NCI-H2227 (cell line): ENCODE measurements at regions not wholly inside any gene's neighbourhood (a gene's known extent, or its start where the extent isn't known, plus 50 kb on each side); places are given as distances from the start of the nearest gene placed in this dataset.
A peak's percentile ranks its signal among the peaks of the same experiment; 100 is the strongest.
"Not testable (repeated sequence)": the region's sequence is repeated elsewhere in the genome, so short reads cannot be mapped to it uniquely, and the experiment has no call there.

Source experiments
- DNase-seq: peaks from one replicate; lab custom pipeline; 2025; ENCODE audit not compliant: unreplicated experiment; lab: John Stamatoyannopoulos, UW

DNA sequence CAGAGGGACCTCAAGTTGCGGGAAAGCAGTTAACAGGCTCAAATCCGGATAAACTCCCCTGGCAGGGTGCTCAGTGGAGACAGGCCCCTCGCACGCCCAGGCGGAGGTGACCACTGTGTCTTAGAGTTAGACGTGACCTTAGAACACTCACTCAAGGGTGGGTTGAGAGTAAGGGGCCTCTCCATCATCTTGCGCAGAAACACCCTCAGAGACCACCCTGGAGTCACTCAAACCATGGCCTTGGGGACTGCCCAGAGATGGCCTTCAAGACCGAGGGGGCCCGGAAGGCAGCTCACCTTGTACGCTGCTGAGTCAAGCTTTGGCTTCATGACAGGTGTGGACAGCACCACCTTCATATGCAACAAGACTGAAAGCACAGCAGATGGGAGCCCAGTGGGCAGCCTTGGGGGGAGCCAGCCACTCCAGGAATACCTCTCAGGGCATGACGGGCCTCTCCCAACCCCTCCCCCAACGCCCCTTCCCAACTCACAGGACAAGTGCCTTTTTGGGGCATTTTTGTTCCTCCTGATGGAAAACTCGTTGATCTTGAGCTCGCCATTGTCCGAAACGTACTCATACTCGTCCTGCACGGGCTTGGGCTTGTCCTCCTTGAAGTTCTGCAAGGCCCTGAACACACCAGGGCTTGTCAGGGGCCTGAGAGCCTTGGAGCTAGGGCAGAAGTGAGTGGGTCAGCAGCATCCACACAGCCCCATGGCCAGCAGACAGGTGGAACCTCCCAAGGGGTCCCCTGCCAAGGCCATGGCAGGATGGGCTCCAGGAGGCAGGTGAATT lies 229.2 kb downstream of the TUBA3C start:
- no peak for DNase-seq

DNA sequence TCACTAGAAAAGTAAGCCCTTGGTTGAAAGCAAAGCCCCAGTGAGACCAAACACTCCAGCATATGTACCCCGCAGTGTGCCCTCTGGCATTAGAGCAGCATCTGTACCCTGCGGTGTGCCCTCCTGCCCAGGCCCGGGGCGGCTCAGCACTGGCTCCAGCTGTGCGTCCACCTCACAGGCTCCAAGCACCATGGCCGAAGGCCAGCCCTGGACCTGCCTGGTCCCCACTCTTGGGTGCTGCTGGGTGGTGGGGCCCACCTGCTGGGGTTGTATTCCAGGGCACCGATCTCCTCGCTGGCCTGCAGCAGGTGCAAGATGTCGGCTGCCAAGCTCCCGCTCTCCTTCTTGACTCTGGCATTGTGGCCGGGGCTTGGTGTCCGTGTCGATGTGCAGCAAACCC lies 230.2 kb downstream of the TUBA3C start:
- no peak for DNase-seq

DNA sequence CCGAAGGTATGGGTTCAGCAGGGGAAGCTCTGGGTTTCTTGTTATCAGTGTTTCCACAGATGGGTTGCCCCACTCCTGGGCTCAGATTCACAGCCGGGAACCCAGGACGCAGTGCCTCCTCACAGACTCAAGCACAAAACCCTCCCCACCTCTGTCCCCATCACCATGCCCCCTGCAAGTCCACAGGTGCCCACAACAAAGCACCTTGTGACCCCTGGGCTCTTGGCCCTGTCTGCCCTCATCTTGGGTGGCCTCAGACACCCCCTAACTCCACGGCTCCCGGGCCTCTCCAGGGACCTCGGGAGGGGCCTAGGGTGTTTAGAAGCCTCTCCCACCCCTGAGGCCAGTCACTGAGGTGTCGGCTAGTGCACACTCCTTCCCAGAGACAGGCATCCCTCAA lies 231.7 kb downstream of the TUBA3C start:
- DNase-seq: no peak

DNA sequence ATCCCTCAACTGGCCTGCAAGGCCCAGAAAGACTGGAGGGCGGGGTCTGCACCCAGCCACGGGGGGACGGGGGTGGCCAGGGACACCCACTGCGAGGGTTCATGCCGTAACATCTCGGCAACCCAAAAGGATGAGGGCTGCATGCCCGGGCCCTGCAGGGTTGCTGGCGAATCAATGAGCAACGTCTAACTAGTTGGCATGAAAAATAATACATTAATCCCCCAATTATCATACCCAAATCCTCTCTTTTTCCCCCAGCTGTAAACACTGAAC lies 232.2 kb downstream of the TUBA3C start:
- DNase-seq: no peak

DNA sequence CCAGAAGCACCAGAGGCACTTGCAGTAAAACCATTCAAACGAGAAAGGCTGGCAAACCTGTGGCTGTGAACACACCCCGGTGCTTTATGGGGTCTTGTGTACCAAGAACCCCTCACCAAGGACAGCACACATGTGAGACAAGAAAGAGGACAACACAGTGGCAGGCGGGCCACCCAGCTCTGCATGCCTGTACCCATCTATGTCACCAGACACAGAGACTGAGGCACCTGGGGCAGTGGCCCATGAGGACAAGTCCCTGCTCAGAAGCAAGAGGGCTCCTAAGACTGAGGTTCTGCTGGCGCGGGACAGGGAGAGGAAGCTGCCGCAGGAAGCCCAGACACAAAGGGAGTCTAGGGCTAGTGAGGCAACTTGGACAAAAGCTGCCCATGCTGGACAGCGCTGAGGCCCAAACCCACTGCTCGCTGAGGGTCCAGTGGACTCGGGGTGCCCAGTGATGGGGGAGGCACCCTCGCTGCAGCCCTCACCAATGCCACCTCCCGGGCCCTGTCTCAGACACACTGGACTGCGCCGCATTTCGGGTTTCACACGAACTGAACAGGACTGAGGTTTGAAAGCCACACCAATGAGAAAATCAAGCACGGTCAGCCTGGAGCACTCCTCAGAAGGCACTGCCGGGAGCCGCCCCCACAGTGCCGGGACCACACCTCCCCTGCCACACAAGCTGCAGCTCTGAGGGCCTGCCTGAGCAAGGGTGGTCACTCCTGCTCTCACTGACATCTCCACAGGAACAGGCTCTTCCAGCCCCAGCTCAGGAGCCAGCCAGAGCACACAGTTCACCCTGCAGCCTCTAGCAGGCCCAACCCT lies 232.7 kb downstream of the TUBA3C start:
- DNase-seq: no peak

DNA sequence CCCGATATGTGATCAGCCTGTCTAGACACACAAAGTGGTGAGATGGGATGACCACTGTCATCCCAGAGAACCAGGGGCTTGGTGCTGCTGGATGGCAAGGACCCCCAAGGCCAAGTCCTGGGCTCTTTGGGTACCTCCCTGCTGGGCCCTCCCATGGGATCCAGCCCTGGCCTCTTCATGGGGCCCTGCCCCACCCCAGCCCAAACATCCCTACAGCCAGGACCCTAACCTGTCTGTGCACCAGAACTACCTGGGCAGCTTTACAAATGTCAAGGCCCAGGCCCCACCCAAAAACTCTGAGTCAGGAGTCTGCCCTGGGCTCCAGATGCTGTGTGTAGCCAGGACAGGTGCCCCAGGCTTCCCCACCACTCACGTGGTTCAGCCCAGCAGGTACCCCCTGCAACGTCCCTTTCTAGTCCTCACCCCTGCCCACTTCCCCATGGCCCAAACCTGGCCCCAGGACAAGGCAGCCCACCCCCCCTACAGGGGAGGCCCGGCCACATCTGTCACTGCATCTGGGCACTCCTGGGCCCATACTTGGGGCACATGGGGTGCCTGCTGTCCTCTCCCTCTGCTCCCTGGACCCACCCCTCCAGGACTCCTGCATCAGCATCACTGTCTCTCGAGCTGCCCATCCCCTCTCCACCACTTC lies 233.5 kb downstream of the TUBA3C start:
- DNase-seq: no peak

DNA sequence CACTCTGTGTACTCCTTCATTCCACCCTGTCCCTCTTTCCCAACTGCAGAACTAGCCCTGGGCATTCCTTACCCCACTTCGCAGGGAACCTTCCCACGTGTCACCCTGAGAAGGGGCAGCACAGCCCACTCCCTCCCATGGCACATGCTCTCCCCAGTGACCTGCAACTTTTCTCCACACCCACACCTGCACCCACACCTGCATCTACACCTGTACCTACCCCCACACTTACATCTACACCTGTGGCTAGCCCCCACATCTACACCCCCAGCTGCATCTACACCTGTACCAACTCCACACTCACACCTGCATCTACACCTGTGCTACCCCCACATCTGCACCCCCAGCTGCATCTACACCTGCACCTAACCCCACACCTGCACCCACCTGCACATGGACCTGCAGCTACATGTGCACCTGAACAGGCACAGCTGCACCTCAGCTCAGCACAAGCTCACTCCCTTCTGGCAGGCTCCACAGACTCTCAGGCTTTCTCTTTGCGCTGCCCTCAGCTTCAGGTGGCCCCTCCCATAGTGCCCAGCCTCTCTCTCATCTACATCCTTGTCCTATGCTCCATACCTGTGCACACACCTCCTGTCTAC lies 234.1 kb downstream of the TUBA3C start:
- no peak for DNase-seq

DNA sequence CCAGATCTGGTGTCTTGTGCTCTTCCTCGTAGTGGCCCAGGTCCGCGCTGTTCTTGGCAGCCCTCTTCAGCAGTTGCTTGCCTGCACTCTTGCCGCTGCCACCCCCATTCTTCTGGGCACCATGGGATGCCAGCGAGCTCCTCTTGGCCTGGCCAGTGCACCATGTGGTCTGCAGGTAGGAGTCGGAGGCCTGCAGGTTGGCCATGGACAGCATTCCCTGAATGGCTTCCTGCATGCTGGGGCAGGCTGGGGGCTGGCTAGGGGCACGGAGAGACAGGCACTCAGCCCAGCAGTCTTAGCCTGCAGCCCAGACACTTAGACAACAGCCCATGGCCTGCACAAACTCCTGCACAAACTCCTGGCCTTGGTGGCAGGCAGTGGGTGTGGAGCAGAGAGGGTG lies 234.9 kb downstream of the TUBA3C start:
- no peak for DNase-seq

DNA sequence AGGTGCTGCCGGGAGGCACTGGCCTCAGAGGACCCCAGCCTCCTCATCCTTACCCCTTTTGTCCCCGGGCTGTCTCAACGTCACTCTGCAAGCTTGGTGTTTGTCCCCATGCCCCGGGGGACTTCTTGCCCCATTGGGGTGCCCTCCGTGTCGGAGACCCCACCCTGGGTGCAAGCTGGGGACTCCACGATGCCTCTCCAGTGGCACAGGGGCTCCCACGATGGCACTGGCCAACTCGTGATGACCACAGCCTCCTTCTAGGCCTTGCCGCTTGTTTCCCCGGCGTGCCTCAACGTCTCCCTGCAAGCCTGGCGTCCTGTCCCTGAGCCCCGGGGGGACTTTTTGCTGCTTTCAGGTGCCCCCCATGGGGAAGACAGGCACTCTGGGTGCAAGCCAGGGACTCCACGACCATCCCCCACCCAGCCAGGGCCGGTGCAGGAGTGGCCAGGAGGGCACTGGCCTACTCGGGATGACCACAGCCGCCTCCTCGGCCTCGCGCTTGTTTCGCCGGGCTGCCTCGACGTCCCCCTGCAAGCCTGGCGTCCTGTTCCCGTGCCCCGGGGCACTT lies 237.0 kb downstream of the TUBA3C start:
- DNase-seq: no peak

DNA sequence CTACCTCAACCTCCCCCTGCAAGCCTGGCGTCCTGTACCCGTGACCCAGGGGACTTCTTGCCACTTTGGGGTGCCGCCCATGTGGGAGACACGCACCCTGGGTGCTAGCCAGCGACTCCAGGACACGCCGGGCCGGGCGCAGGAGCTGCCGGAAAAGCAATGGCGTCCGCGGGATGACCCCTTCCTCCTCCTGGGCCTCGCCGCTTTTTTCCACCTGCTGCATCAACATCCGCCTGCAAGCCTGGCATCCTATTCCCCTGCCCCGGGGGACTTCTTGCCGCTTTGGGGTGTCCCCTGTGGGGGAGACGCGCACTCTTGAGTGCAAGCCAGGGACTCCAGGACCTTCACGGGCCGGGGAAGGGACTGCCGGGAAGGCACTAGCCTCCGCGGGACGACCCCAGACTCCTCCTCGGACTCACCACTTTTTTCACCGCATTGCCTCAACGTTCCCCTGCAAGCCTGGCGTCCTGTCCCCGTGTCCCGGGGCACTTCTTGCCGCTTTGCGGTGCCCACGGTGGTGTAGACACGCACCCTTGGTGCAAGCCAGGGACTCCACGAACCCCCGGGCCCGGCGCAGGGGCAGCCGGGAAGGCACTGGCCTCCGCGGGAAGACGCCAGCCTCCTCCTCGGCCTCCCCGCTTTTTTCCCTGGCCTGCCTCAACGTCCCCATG lies 237.8 kb downstream of the TUBA3C start:
- DNase-seq: no peak

DNA sequence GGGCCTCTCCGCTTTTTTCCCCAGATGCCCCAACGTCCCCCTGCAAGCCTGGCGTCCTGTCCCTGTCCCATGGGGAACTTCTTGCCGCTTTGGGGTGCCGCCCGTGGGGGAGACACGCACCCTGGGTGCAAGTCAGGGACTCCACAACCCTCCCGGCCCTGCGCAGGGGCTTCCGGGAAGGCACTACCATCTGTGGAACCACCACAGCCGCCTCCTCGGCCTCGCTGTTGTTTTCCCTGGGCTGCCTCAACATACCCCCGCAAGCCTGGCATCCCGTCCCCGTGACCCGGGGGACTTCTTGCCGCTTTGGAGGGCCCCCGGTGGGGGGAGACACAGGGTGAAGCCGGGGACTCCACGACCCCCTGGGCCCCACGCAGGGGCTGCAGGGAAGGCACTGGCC lies 238.4 kb downstream of the TUBA3C start:
- no peak for DNase-seq

DNA sequence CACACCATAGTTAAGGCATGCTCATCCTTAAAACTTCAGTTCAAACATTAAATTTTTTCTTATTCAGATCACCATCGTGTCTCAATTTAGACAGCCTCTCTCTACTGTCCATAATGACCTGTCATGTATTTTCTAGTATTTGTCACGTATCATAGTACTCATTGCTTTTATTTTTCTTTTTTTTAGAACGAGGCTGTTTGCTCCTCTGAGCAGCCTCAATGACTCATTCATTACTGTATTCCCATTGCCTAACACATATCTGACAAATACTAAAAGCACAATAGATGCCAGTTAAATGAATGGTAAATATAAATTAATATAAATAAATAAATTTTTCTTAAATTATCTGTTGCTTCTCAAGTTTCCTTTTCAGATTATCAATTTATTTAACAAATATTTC lies 245.5 kb downstream of the TUBA3C start:
- DNase-seq: no peak

DNA sequence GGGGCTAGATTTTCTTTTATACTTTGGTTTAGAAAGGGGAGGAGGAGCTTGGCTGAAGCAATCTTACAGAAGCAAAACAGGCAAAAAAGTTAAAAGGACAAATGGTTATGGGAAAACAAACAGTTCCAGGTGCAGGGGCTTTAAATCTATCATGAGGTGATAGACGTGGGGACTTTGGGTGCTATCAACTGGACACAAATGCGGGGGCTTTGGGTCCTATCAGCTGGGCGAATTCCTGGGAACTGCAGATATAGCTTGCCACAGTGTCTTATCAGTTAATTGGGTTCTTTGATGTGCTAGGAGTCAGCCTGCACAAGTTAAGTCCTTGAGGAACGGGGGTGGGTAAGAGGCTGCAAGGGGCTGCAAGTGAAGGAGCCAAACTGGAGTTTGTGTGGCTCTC lies 260.6 kb downstream of the TUBA3C start:
- no peak for DNase-seq

DNA sequence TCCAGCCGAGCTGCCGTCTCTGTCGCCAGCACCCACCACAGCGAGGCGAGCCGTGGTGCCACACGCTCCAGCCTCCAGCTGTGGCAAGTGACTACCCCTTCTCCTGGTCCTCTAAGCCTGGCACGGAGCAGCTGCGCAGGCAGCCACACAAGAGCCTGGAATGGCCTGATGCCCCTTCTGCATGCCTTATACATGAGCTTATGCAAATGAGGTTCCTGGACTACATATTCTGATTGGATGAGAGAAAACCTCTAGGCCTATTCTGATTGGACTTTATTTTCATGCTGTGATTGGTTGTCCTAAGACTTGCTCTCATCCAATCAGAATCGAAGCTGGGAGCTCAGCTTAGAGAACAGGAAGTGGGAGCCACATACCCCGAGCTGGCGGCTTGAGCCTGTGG lies 276.5 kb downstream of the TUBA3C start:
- not testable (repeated sequence) for DNase-seq

DNA sequence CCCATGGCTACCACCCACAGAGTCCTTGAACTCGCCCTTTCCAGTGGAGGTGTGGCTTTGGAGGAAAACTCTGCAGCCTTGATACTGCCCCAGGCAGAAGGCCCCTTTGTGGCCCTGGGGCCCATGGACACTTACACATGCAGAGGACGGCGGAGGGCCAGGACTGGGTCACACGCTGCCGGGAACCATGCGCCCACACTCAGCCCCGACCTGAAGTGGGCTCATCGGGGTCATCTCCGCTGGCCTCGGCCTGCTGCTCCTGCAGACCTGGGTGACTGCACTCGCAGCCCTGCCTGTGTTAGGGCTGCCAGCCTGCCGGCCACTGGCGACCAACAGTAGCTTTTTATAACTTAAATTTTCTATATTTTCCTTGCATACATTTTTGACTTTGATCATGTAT lies 286.2 kb downstream of the TUBA3C start:
- not testable (repeated sequence) for DNase-seq

DNA sequence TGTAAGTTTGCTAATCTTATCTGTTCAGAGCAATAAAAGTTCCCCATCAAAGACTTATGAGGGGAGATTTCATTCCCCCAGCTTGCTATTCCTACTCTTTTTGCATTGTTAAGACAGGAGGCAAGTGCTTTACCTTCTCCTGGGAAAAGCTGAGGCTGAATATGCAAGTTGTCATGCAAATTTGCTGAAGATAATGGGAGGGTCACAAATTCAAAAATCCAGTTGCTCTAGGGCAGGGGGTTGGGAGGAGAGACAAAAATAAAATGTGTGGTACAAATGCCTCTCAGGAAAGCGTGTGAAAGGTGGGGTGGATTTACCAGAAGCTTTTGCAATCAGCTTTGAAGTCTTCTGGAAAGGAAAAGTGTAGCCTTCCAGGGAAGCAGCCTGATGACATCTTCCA lies 290.4 kb downstream of the TUBA3C start:
- DNase-seq: not testable (repeated sequence)

DNA sequence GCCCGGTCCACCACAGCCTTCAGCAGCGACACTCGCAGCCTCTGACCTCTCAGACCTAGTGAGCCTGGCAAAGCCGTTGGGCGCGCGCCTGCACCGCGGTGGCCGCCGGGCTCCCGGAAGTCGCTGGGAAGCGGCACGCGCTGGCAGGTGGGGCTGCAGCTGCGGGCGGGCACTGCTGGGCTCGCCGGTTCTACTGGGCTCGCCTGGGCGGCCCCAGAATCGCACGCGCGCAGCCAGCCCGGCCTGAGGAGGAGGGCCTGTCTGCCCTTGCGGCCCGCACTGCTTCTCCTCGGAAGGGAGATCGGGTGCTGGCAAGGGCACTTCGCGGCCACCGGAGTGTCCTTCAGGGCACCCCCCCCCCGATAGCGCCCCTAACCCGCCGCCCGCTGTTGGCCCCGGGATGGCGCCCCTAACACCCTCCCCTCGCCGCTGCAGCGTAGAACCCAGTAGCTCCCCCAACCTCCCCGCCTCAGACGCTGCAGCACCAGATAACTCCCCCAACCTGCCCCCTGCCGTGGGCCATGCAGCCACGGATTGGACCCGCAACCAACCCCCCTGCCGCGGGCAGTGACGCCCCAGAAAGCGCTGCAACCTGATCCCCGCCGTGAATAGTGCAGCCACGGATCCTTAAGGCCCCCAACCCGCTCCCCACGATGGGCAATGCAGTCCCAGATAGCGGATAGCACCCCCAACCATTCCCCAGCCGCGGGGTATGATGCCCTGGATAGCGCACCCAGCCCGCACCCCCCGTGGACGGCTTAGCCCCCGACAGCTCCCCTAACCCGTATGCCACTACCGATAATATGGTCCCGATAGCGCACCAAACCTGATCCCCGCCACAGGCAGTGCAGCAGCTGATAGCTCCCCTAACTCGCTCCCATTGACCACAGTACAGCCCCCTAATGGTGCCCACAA lies 306.5 kb downstream of the TUBA3C start:
- DNase-seq: peak; percentile 35

DNA sequence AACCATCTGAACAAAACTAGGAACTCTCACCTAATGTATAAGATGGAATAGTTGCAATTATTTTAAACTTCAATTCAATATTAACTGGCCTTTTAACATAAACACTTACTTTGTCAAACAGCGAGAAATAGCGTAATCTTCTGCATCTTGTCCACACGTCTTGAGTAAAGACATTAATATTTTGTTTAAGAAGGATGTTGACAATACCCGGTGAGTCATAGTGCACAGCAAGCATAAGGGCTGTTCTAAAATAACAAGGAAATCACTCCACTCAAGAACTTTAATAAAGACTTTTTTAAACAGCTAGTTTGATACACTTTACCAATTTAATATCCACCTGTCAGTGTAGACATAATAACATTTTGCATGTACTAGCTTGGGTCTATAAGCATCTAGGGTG lies 311.1 kb downstream of the TUBA3C start:
- DNase-seq: not testable (repeated sequence)

DNA sequence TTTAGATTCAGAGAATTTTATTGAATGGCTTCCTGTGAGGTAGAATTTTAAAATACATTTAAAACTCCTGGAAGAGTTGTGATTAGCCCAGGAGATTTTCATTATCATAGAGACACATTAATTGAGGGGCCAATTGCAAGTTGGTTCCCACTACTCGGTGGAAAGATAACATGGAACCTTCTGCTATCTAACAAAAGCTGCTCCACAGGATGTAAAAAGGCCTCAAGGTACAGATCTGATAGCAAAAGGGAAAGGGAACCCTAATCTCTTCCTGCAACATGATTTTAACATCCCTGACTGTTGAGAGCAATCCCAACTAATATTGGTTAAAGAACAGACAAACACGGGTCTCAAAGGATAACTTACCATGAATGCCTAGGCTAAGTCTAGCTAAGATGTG lies 312.3 kb downstream of the TUBA3C start:
- not testable (repeated sequence) for DNase-seq
